Prostate gland (tissue), 2 donors: ENCODE measurements at regions not wholly inside any gene's neighbourhood (a gene's known extent, or its start where the extent isn't known, plus 50 kb on each side); places are given as distances from the start of the nearest gene placed in this dataset.

Experiments
- DNase-seq: peaks from one replicate; pipeline ENCODE4 v3.0.0-alpha.2; 2019; ENCODE audit warnings: low spot score
- H3K27ac ChIP-seq, 2 donors: fragments of 200-600 bp; sonication (generic); 2 replicates each; pipeline ENCODE4 v1.5.1; 2017 to 2019
- H3K27me3 ChIP-seq: fragments of 200-600 bp; sonication (generic); replicated peaks from 2 replicates; pipeline ENCODE4 v1.5.1; 2019; ENCODE audit not compliant: insufficient read depth
- H3K36me3 ChIP-seq, 2 donors: fragments of 200-600 bp; sonication (generic); 1 replicate in 1 of 2; 2 replicates in 1 of 2; pipeline versions ENCODE4 v1.5.1 to v1.8.1; 2017 to 2019
- H3K4me1 ChIP-seq: fragments of 200-600 bp; sonication (generic); replicated peaks from 2 replicates; pipeline ENCODE4 v1.5.1; 2019
- H3K4me3 ChIP-seq, 2 donors: fragments of 200-600 bp; sonication (generic); 2 replicates each; pipeline ENCODE4 v1.5.1; 2017 to 2019
- H3K9me3 ChIP-seq: fragments of 200-600 bp; sonication (generic); 2 replicates; pipeline ENCODE4 v1.5.1; 2017
- CTCF ChIP-seq, 4 experiments: fragments of 200-600 bp in 2 of 4; fragments of 450-650 bp in 2 of 4; sonication (generic) in 2 of 4; IDR thresholded peaks; 1 replicate in 3 of 4; 2 replicates in 1 of 4; pipeline ENCODE4 v1.5.1; 2016 to 2019; ENCODE audit warnings: antibody characterized with exemption in 4 of 4, mild to moderate bottlenecking in 2 of 4, moderate library complexity in 2 of 4
- POLR2A ChIP-seq: fragments of 450-650 bp; IDR thresholded peaks from one replicate; pipeline ENCODE4 v1.6.1; 2016; ENCODE audit warnings: antibody characterized with exemption, mild to moderate bottlenecking
- POLR2AphosphoS5 ChIP-seq: sonication (generic); formaldehyde crosslinking; IDR thresholded peaks from one replicate; pipeline ENCODE4 v1.6.1; 2017; ENCODE audit warnings: antibody characterized with exemption
- WGBS: methylation state at CpG from one replicate; pipeline ENCODE4 v1.1.5; 2018; 5-methylcytosine and 5-hydroxymethylcytosine counted together
- intact Hi-C: fragments of 100-400 bp; cut with DNase I; formaldehyde crosslinking; loops from one replicate; pipeline ENCODE4 v1.14.2; 2022

- intact Hi-C loops = no loop called here
- no peak for DNase-seq
Measured at GRCh38 chr14:76597387-76597786, 163.9 kb upstream of the VASH1 start.

GRCh38 chr14:76599141-76599540, 162.1 kb upstream of the VASH1 start:
- 91% methylated on average over 4 of the region's 4 CpGs for WGBS
- Histone ChIP-seq H3K27ac (no peak overlapping the region), H3K36me3 (no peaks in the 10 kb centered on the region), H3K4me1 (no peaks in the 10 kb centered on the region), H3K27me3 (no peaks in the 10 kb centered on the region), H3K4me3 (no peak overlapping the region), H3K9me3 (no peaks in the 10 kb centered on the region)
- no peak for TF ChIP-seq POLR2A
- no peak for TF ChIP-seq CTCF (IDR thresholded peaks at IDR 0.05)
- no peak for TF ChIP-seq POLR2AphosphoS5
- intact Hi-C loops = no loop called here
- DNase-seq = no peak

More at GRCh38 chr14:76597387-76597786, 163.9 kb upstream of the VASH1 start:
- Histone ChIP-seq H3K36me3 (no peaks in the 10 kb centered on the region), H3K4me1 (no peaks in the 10 kb centered on the region), H3K9me3 (no peaks in the 10 kb centered on the region), H3K27ac (no peak overlapping the region), H3K27me3 (no peaks in the 10 kb centered on the region), H3K4me3 (no peak overlapping the region)
- TF ChIP-seq POLR2AphosphoS5 = no peak
- no peak for TF ChIP-seq CTCF (IDR thresholded peaks at IDR 0.05)
- TF ChIP-seq POLR2A = no peak
- 81% methylated on average over 3 of the region's 3 CpGs for WGBS

GRCh38 chr14:76599559-76600287, 161.5 kb upstream of the VASH1 start:
- no peaks in the 10 kb centered on the region for H3K27me3 ChIP-seq
- no peaks in the 10 kb centered on the region for H3K4me1 ChIP-seq
- no peaks in the 10 kb centered on the region for H3K36me3 ChIP-seq
- H3K9me3 ChIP-seq = no peaks in the 10 kb centered on the region
- DNase-seq = no peak
- whole genome bisulfite sequencing = 75% methylated on average over 13 of the region's 13 CpGs
- H3K27ac ChIP-seq = no peak overlapping the region
- intact Hi-C loops = no loop called here
- TF ChIP-seq POLR2AphosphoS5 = no peak
- no peak for TF ChIP-seq POLR2A
- TF ChIP-seq CTCF (IDR thresholded peaks at IDR 0.05) = no peak
- no peak overlapping the region for H3K4me3 ChIP-seq

- H3K27me3 ChIP-seq = no peaks in the 10 kb centered on the region
- no peak overlapping the region for H3K27ac ChIP-seq
- H3K9me3 ChIP-seq = no peaks in the 10 kb centered on the region
- no peaks in the 10 kb centered on the region for H3K36me3 ChIP-seq
- WGBS = 84% methylated on average over 7 of the region's 7 CpGs
- no peaks in the 10 kb centered on the region for H3K4me1 ChIP-seq
- TF ChIP-seq CTCF (IDR thresholded peaks at IDR 0.05) = no peak
- no peak for TF ChIP-seq POLR2A
- TF ChIP-seq POLR2AphosphoS5 = no peak
- intact Hi-C loops = no loop called here
- H3K4me3 ChIP-seq = no peak overlapping the region
- DNase-seq = no peak
Measured at GRCh38 chr14:76603713-76604112, 157.6 kb upstream of the VASH1 start.

GRCh38 chr14:76607510-76607909, 153.8 kb upstream of the VASH1 start:
- Histone ChIP-seq H3K36me3 (no peaks in the 10 kb centered on the region), H3K27me3 (no peaks in the 10 kb centered on the region), H3K4me3 (no peak overlapping the region), H3K4me1 (no peaks in the 10 kb centered on the region), H3K27ac (no peak overlapping the region), H3K9me3 (no peaks in the 10 kb centered on the region)
- intact Hi-C loops = no loop called here
- WGBS = 67% methylated on average over 10 of the region's 10 CpGs
- TF ChIP-seq POLR2AphosphoS5 (no peak), CTCF (IDR thresholded peaks at IDR 0.05) (no peak), POLR2A (no peak)
- no peak for DNase-seq
